GM12878 (cell line): ENCODE measurements at regions not wholly inside any gene's neighbourhood (a gene's known extent, or its start where the extent isn't known, plus 50 kb on each side); places are given as distances from the start of the nearest gene placed in this dataset.

Source experiments
- ATAC-seq: fragments of 200-7000 bp; cut with Tn5 transposase; 3 replicates; pipeline ENCODE4 v1.9.1; 2020; ENCODE audit warnings: mild to moderate bottlenecking, moderate library complexity
- BruUV-seq: library from RNA; stranded (reverse); fragments of 400-500 nt; replicated peaks from 2 replicates; lab custom pipeline; 2021; lab: Mats Ljungman, UMichigan
- CTCF ChIA-PET: fragments of 300-600 bp; sonication (Branson Sonifier 250); formaldehyde crosslinking; extraction: SDS; loops from one replicate; lab custom pipeline; 2021; ENCODE audit warnings: inconsistent platforms; lab: Yijun Ruan, JAX
- POLR2A ChIA-PET: fragments of 350-600 bp; formaldehyde crosslinking; extraction: SDS; loops from one replicate; lab custom pipeline; 2021; ENCODE audit warnings: inconsistent platforms; lab: Charles Lee
- RAD21 ChIA-PET: fragments of 300-600 bp; sonication (Branson Sonifier 250); formaldehyde crosslinking; loops from one replicate; lab custom pipeline; 2023; ENCODE audit warnings: antibody characterized with exemption; ENCODE audit not compliant: unreplicated experiment; lab: Charles Lee
- SMC1A ChIA-PET: fragments of 300-600 bp; sonication (Branson Sonifier 250); formaldehyde crosslinking; loops from one replicate; lab custom pipeline; 2023; ENCODE audit not compliant: unreplicated experiment, uncharacterized antibody; lab: Charles Lee
- DNase-seq: peaks from one replicate; pipeline ENCODE4 v3.0.0-alpha.2; 2011; ENCODE audit warnings: low read depth, low spot score
- FAIRE-seq: peaks from 3 replicates; lab custom pipeline; 2011; peaks lifted over from hg19 to GRCh38; lab: Jason Lieb, UNC
- H2AFZ ChIP-seq: 2 replicates; pipeline ENCODE4 v1.6.0; 2011; ENCODE audit warnings: low read depth, low read length, control low read depth; ENCODE audit not compliant: control insufficient read depth
- H3K27ac ChIP-seq: 2 replicates; pipeline ENCODE4 v1.5.1; 2011; ENCODE audit warnings: control low read depth; ENCODE audit not compliant: control insufficient read depth, insufficient read depth
- H3K27me3 ChIP-seq, 2 experiments: replicated peaks in 1 of 2; 2 replicates each; pipeline versions ENCODE4 v1.6.0 to v1.6.1; 2011; ENCODE audit warnings: low read length in 1 of 2; ENCODE audit not compliant: control insufficient read depth in 2 of 2, insufficient read depth in 2 of 2
- H3K36me3 ChIP-seq, 2 experiments: 2 replicates each; pipeline ENCODE4 v1.5.1; 2011; ENCODE audit warnings: low read length in 1 of 2; ENCODE audit not compliant: control insufficient read depth in 2 of 2, insufficient read depth in 2 of 2
- H3K4me1 ChIP-seq: 2 replicates; pipeline ENCODE4 v1.6.1; 2011; ENCODE audit warnings: mild to moderate bottlenecking, low read length, moderate library complexity, mixed read lengths; ENCODE audit not compliant: control insufficient read depth, insufficient read depth
- H3K4me2 ChIP-seq: 2 replicates; pipeline ENCODE4 v1.6.0; 2011; ENCODE audit warnings: control low read depth; ENCODE audit not compliant: control insufficient read depth, insufficient read depth
- H3K4me3 ChIP-seq: fragments of 200-600 bp; sonication (generic); 2 replicates; pipeline ENCODE4 v1.5.1; 2016
- H3K79me2 ChIP-seq: 2 replicates; pipeline ENCODE4 v1.6.0; 2011; ENCODE audit warnings: low read length; ENCODE audit not compliant: control insufficient read depth, insufficient read depth
- H3K9ac ChIP-seq: 2 replicates; pipeline ENCODE4 v1.8.0; 2011; ENCODE audit warnings: low read length, control low read depth, mixed read lengths; ENCODE audit not compliant: control insufficient read depth, insufficient read depth
- H3K9me3 ChIP-seq: replicated peaks from 3 replicates; pipeline ENCODE4 v1.5.1; 2011; ENCODE audit warnings: mild to moderate bottlenecking, low read length; ENCODE audit not compliant: control insufficient read depth, insufficient read depth
- H4K20me1 ChIP-seq: 2 replicates; pipeline ENCODE4 v1.6.0; 2011; ENCODE audit not compliant: control insufficient read depth, insufficient read depth
- BCL3 ChIP-seq: IDR thresholded peaks from 2 replicates; pipeline ENCODE4 v1.6.1; 2011; ENCODE audit warnings: borderline replicate concordance, low read depth, mild to moderate bottlenecking, moderate library complexity, low read length; ENCODE audit not compliant: insufficient read depth, poor library complexity, severe bottlenecking
- ETV6 ChIP-seq, 2 experiments: fragments of 450-650 bp in 1 of 2; IDR thresholded peaks in 1 of 2; conservative IDR thresholded peaks in 1 of 2; 2 replicates each; pipeline ENCODE4 v1.6.1; 2014; ENCODE audit warnings: antibody characterized with exemption in 1 of 2, borderline replicate concordance in 1 of 2, low read depth in 1 of 2, mild to moderate bottlenecking in 1 of 2, moderate library complexity in 1 of 2
- MXI1 ChIP-seq: fragments of 150-350 bp; IDR thresholded peaks from 2 replicates; pipeline ENCODE4 v1.6.1; 2011; ENCODE audit warnings: low read depth, mild to moderate bottlenecking, inconsistent platforms, low read length, improper control_type of control experiment
- NFIC ChIP-seq: IDR thresholded peaks from 2 replicates; pipeline ENCODE4 v1.6.1; 2012; ENCODE audit warnings: low read depth, mild to moderate bottlenecking, inconsistent platforms, low read length, moderate library complexity
- SUZ12 ChIP-seq: fragments of 200-600 bp; sonication (generic); IDR thresholded peaks from one replicate; pipeline ENCODE4 v1.6.1; 2018; ENCODE audit warnings: antibody characterized with exemption, mild to moderate bottlenecking; ENCODE audit not compliant: unreplicated experiment
- ZNF274 ChIP-seq: IDR thresholded peaks from one replicate; pipeline ENCODE4 v1.8.0; 2011; ENCODE audit not compliant: insufficient read length, insufficient read depth
- WGBS: methylation state at CpG from one replicate; pipeline ENCODE4 v1.1.6; 2016; ENCODE audit warnings: low lambda C conversion rate; ENCODE audit not compliant: insufficient replicate concordance, insufficient coverage; ENCODE audit errors: missing lambda C conversion rate; 5-methylcytosine and 5-hydroxymethylcytosine counted together
- in situ Hi-C: fragments of 300-500 bp; cut with MboI; formaldehyde crosslinking; loops from 9 replicates; pipeline ENCODE4 v1.14.3; 2018; ENCODE audit warnings: mixed read lengths
- intact Hi-C: fragments of 100-400 bp; cut with micrococcal nuclease; formaldehyde crosslinking; loops from one replicate; pipeline ENCODE4 v1.14.2; 2022; ENCODE audit not compliant: unreplicated experiment

DNA sequence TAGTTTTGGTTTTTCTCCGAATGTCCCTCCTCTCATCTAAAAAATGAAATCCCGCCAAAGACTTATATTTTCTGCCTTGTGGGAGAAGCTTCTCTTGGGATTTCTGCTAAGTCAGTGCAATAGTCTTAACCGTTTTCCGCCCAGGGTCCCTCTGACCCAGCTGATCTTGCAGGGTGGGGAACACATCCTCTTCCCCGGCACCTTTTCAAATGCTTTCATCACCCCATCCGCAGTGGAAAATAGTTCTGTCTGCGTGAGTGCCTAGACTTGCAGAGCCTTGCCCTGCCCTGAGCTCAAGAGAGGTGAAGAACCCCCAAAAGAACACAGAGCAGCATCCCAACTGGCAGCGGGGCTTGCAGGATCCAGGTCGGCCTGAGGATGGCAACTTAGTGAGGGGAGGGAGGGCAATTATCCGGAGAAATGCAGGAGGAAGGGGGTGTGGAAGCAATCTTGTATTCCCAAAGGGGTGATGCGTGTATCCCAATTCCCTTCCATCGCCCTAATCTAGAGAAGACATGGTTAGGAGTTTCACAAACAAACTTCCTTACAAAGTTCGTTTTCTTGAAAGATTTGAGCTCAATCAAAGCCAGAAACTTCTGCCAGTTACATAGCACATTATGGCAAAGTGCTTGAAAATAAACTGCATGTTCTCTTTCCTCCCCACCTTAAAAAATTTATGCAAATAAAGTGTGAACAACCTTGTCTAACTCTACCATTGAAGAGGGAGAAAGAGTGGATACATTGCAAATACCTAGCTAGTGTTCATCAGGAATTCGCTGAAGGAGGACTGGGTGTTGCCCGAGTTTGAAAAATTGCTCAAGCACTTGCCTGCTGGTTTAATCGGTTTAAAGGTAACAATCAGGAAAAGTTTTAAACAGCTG lies 79.9 kb downstream of the NR2F2 start:
- Histone ChIP-seq H3K79me2 (no peaks in the 10 kb centered on the region), H3K9me3 (no peaks in the 10 kb centered on the region; the same call in 2 of the 3 replicates), H3K4me2 (no peak overlapping the region), H3K27me3 (peaks cover 2% of the 10 kb centered on the region in 2 experiments), H4K20me1 (no peaks in the 10 kb centered on the region), H3K36me3 (no peaks in the 10 kb centered on the region)
- no peak for FAIRE-seq
- in situ Hi-C loops = no loop called here
- no TSS peak for BruUV-seq
- SMC1A ChIA-PET = interaction anchor here (0.7 to 1.6 kb wide), 2 partner anchors 12 to 55 kb away, joined by 3 to 4 read pairs; no protein-coding TSS in a partner anchor
- TF ChIP-seq MXI1 (no peak), ETV6 (conservative IDR thresholded peaks at IDR 0.05 in 1 of 2, IDR thresholded peaks at IDR 0.05 in 1 of 2; ENCODE audit: borderline replicate concordance in 1 of 2, low read depth in 1 of 2) (no peak), NFIC (no peak), BCL3 (no peak), ZNF274 (no peak), SUZ12 (no peak)
- TF ChIP-seq, all 136 proteins: peak for 0
- no peak overlapping the region for H2AFZ ChIP-seq
- intact Hi-C loops = no loop called here
- H3K9ac ChIP-seq = no peak overlapping the region
- POLR2A ChIA-PET = no interaction called here
- no peak for DNase-seq
- no peaks in the 10 kb centered on the region for H3K4me1 ChIP-seq
- H3K4me3 ChIP-seq = no peak overlapping the region
- no peak for ATAC-seq
- RAD21 ChIA-PET = no interaction called here
- CTCF ChIA-PET = interaction anchor here (1.3 kb wide), 1 partner anchor 52 kb away, joined by 4 read pairs; no protein-coding TSS in a partner anchor
- 16% methylated on average over 16 of the region's 16 CpGs for WGBS
- no peak overlapping the region for H3K27ac ChIP-seq
